Keratinocyte (primary cell): ENCODE measurements at regions not wholly inside any gene's neighbourhood (a gene's known extent, or its start where the extent isn't known, plus 50 kb on each side); places are given as distances from the start of the nearest gene placed in this dataset.

Experiments used
- CTCF ChIP-seq, 3 experiments: IDR thresholded peaks in 1 of 3; conservative IDR thresholded peaks in 1 of 3; optimal IDR thresholded peaks in 1 of 3; 2 replicates in 2 of 3; 3 replicates in 1 of 3; pipeline versions ENCODE3 to v1.5.1; 2011; ENCODE audit warnings: low read length in 3 of 3, mild to moderate bottlenecking in 3 of 3, moderate library complexity in 2 of 3, control low read depth in 1 of 3, inconsistent platforms in 1 of 3; ENCODE audit not compliant: insufficient read depth in 2 of 3; ENCODE audit errors: extremely low read depth in 1 of 3
- EZH2 ChIP-seq: IDR thresholded peaks from one replicate; pipeline ENCODE4 v1.6.1; 2012; ENCODE audit warnings: inconsistent platforms, mild to moderate bottlenecking, low read length, moderate library complexity

- TF ChIP-seq CTCF (optimal IDR thresholded peaks at IDR 0.05 in 1 of 3, IDR thresholded peaks at IDR 0.05 in 1 of 3, conservative IDR thresholded peaks at IDR 0.05 in 1 of 3; ENCODE audit: extremely low read depth in 1 of 3, insufficient read depth in 2 of 3, low read length in 3 of 3), result no peak
- TF ChIP-seq EZH2, result no peak
These were observed 378.0 kb downstream of the MLLT3 start for GRCh38 chr9:20244271-20244670.
